Mesenchymal stem cell (in vitro differentiated cells and primary cell): ENCODE measurements at regions not wholly inside any gene's neighbourhood (a gene's known extent, or its start where the extent isn't known, plus 50 kb on each side); places are given as distances from the start of the nearest gene placed in this dataset.
"Not testable (repeated sequence)": the region's sequence is repeated elsewhere in the genome, so short reads cannot be mapped to it uniquely, and the experiment has no call there.

Source experiments
- DNase-seq: peaks from one replicate; pipeline ENCODE4 v3.0.0-alpha.2; 2013
- H2AFZ ChIP-seq: one replicate; pipeline ENCODE4 v1.6.1; 2013; ENCODE audit warnings: low read depth, mild to moderate bottlenecking, control low read depth, inconsistent platforms, low read length, moderate library complexity
- H2AK5ac ChIP-seq: 2 replicates; pipeline ENCODE4 v1.6.1; 2013; ENCODE audit warnings: low read length, moderate library complexity, mild to moderate bottlenecking, inconsistent platforms; ENCODE audit not compliant: severe bottlenecking
- H2BK120ac ChIP-seq: one replicate; pipeline ENCODE4 v1.6.1; 2013; ENCODE audit warnings: low read depth, mild to moderate bottlenecking, inconsistent platforms, low read length, moderate library complexity
- H2BK12ac ChIP-seq, 2 experiments: one replicate each; pipeline ENCODE4 v1.6.1; 2013; ENCODE audit warnings: inconsistent platforms in 2 of 2, low read length in 2 of 2, mild to moderate bottlenecking in 2 of 2, moderate library complexity in 2 of 2, control low read depth in 1 of 2
- H2BK15ac ChIP-seq: one replicate; pipeline ENCODE4 v1.6.1; 2013; ENCODE audit warnings: mild to moderate bottlenecking, low read depth, inconsistent platforms; ENCODE audit not compliant: poor library complexity, severe bottlenecking
- H2BK5ac ChIP-seq: 2 replicates; pipeline ENCODE4 v1.6.1; 2013; ENCODE audit warnings: low read depth, mild to moderate bottlenecking, low read length, control low read depth, inconsistent platforms; ENCODE audit not compliant: poor library complexity, severe bottlenecking
- H3K14ac ChIP-seq, 2 experiments: one replicate each; pipeline ENCODE4 v1.6.1; 2013; ENCODE audit warnings: inconsistent platforms in 2 of 2, low read length in 2 of 2, control low read depth in 1 of 2, mild to moderate bottlenecking in 1 of 2, moderate library complexity in 1 of 2
- H3K18ac ChIP-seq, 2 experiments: one replicate each; pipeline ENCODE4 v1.6.1; 2013; ENCODE audit warnings: inconsistent platforms in 2 of 2, low read length in 2 of 2, control low read depth in 1 of 2, low read depth in 1 of 2, mild to moderate bottlenecking in 1 of 2
- H3K23ac ChIP-seq, 2 experiments: one replicate each; pipeline ENCODE4 v1.6.1; 2013; ENCODE audit warnings: inconsistent platforms in 2 of 2, low read length in 2 of 2, mild to moderate bottlenecking in 2 of 2, moderate library complexity in 2 of 2, control low read depth in 1 of 2
- H3K27ac ChIP-seq: 2 replicates; pipeline ENCODE4 v1.5.1; 2013; ENCODE audit warnings: mild to moderate bottlenecking, moderate library complexity, low read length, control low read depth, inconsistent platforms; ENCODE audit not compliant: poor library complexity, severe bottlenecking
- H3K27me3 ChIP-seq, 2 experiments: 2 replicates each; pipeline versions ENCODE4 v1.6.1 to v1.7.0; 2013; ENCODE audit warnings: low read length in 2 of 2, mild to moderate bottlenecking in 2 of 2, moderate library complexity in 2 of 2, control low read depth in 1 of 2, inconsistent platforms in 1 of 2; ENCODE audit not compliant: control insufficient read depth in 1 of 2, insufficient read depth in 1 of 2
- H3K36me3 ChIP-seq, 2 experiments: 2 replicates each; pipeline versions ENCODE4 v1.6.1 to v1.7.0; 2013; ENCODE audit warnings: low read length in 2 of 2, control low read depth in 1 of 2, inconsistent platforms in 1 of 2, low read depth in 1 of 2, mild to moderate bottlenecking in 1 of 2; ENCODE audit not compliant: insufficient read depth in 2 of 2, control insufficient read depth in 1 of 2
- H3K4ac ChIP-seq, 2 experiments: one replicate each; pipeline ENCODE4 v1.6.1; 2013; ENCODE audit warnings: inconsistent platforms in 2 of 2, low read length in 2 of 2, mild to moderate bottlenecking in 2 of 2, moderate library complexity in 2 of 2, control low read depth in 1 of 2, low read depth in 1 of 2
- H3K4me1 ChIP-seq: 2 replicates; pipeline ENCODE4 v1.6.1; 2013; ENCODE audit warnings: low read depth, low read length, control low read depth; ENCODE audit not compliant: control insufficient read depth, insufficient read depth
- H3K4me2 ChIP-seq: 2 replicates; pipeline ENCODE4 v1.6.1; 2013; ENCODE audit warnings: low read length, mild to moderate bottlenecking, inconsistent platforms; ENCODE audit not compliant: poor library complexity, severe bottlenecking
- H3K4me3 ChIP-seq, 2 experiments: 2 replicates each; pipeline versions ENCODE4 v1.5.1 to v1.7.0; 2013; ENCODE audit warnings: low read length in 2 of 2, mild to moderate bottlenecking in 2 of 2, control low read depth in 1 of 2, low read depth in 1 of 2; ENCODE audit not compliant: insufficient read depth in 1 of 2
- H3K79me1 ChIP-seq: replicated peaks from 2 replicates; pipeline ENCODE4 v1.6.1; 2013; ENCODE audit warnings: mild to moderate bottlenecking, control low read depth, low read length, inconsistent platforms; ENCODE audit not compliant: poor library complexity, severe bottlenecking
- H3K9ac ChIP-seq: 2 replicates; pipeline ENCODE4 v1.7.0; 2013; ENCODE audit warnings: mild to moderate bottlenecking, low read length, moderate library complexity
- H3K9me3 ChIP-seq: 2 replicates; pipeline ENCODE4 v1.7.0; 2013; ENCODE audit warnings: mild to moderate bottlenecking, low read length; ENCODE audit not compliant: control insufficient read depth
- H4K8ac ChIP-seq: one replicate; pipeline ENCODE4 v1.6.1; 2013; ENCODE audit warnings: inconsistent platforms, mild to moderate bottlenecking, low read length, moderate library complexity
- H4K91ac ChIP-seq: one replicate; pipeline ENCODE4 v1.6.1; 2013; ENCODE audit warnings: mild to moderate bottlenecking, low read length, inconsistent platforms
- WGBS: methylation state at CpG from one replicate; pipeline ENCODE4 v1.1.7; 2013; ENCODE audit warnings: mixed read lengths; 5-methylcytosine and 5-hydroxymethylcytosine counted together

DNA sequence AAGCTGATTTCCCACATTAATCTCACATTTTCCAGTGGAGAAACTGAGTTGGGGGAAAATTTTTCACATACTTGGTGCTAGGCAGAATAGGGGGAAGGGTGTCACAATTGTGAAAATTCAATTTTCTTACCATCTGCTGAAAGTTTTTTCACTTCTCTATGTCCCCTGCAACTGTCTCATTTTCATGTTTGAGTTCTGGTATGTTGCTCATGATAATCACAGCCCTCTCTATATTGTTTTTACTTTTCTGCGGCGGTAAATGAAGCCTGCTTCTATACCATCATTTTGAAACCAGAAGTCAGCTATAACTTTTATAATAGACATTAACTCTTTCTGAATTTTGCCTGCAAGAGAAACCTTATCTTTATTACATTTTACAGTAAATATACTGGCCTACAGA lies 1664.5 kb downstream of the EFNA5 start:
- no peaks in the 10 kb centered on the region for H3K4me1 ChIP-seq
- no peak overlapping the region for H4K8ac ChIP-seq
- no peak overlapping the region for H2BK5ac ChIP-seq
- no peak overlapping the region for H3K23ac ChIP-seq
- no peak overlapping the region for H3K9ac ChIP-seq
- no peak overlapping the region for H3K14ac ChIP-seq
- no peak overlapping the region for H3K4me3 ChIP-seq
- H3K79me1 ChIP-seq = no peaks in the 10 kb centered on the region
- 100% methylated on average over 2 of the region's 2 CpGs for WGBS
- no peak for DNase-seq
- H2AK5ac ChIP-seq = no peak overlapping the region
- no peak overlapping the region for H2BK120ac ChIP-seq
- no peak overlapping the region for H4K91ac ChIP-seq
- no peaks in the 10 kb centered on the region for H3K36me3 ChIP-seq
- H3K9me3 ChIP-seq = no peaks in the 10 kb centered on the region
- H2BK15ac ChIP-seq = no peak overlapping the region
- no peak overlapping the region for H3K4me2 ChIP-seq
- H3K27me3 ChIP-seq = no peaks in the 10 kb centered on the region
- H2BK12ac ChIP-seq = peak overlapping the region in 1 of 2 experiments; percentile 39
- H3K4ac ChIP-seq = no peak overlapping the region
- H3K27ac ChIP-seq = no peak overlapping the region
- H2AFZ ChIP-seq = no peak overlapping the region
- no peak overlapping the region for H3K18ac ChIP-seq

DNA sequence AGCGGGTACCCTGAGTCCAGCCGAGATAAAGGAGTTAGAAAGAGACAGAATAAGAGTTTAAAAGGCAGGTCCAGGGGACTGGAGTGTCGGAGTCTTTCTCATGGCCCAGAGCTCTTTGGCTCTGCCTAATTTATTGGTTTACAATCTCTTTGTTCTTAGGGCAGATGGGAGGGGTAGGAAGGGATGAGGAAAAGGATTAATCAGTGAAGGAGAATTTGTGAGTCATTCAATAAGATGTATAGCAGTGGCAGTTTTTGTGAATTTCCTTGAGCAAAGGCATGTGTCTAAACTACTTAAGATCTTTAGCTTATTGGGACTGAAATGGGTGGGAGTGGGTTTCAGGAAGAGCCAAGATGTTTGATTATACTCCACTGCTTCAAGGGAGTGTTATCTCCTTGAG lies 1671.7 kb downstream of the EFNA5 start:
- not testable (repeated sequence) for H2BK5ac ChIP-seq, H3K27me3 ChIP-seq, H4K8ac ChIP-seq, H2AFZ ChIP-seq, H3K4me2 ChIP-seq, H3K36me3 ChIP-seq, H3K4me3 ChIP-seq, H2BK12ac ChIP-seq, H3K4ac ChIP-seq, H2BK120ac ChIP-seq, H2BK15ac ChIP-seq, H3K9me3 ChIP-seq, H4K91ac ChIP-seq, DNase-seq, H3K18ac ChIP-seq, H3K9ac ChIP-seq, H3K23ac ChIP-seq, H3K4me1 ChIP-seq, H3K27ac ChIP-seq, H3K14ac ChIP-seq, H2AK5ac ChIP-seq, H3K79me1 ChIP-seq
- WGBS = 66% methylated on average over 3 of the region's 3 CpGs

DNA sequence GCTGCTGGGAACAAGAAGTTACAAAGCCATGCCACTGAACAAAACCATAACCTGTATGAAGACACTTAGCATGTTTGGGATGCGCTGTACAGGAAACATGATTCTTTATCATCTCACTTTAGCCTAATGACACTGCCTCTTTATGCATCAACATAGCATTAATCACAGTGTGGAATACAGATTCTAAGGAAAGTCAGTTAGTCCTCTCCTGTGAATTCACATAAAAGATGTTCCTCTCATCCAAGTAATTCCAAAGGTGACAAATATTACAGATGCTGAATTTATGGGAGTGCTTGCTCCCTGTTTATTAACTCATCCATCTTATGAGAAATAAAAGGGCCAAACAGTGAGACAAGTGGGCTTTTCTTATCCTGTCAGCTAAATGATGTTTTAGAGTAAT lies 1677.7 kb downstream of the EFNA5 start:
- Histone ChIP-seq H3K27me3 (no peaks in the 10 kb centered on the region), H2BK5ac (no peak overlapping the region), H3K9ac (no peak overlapping the region), H3K79me1 (no peaks in the 10 kb centered on the region), H3K9me3 (no peaks in the 10 kb centered on the region), H3K4me1 (no peaks in the 10 kb centered on the region), H4K91ac (no peak overlapping the region), H2BK12ac (no peak overlapping the region), H2AK5ac (no peak overlapping the region), H2BK15ac (no peak overlapping the region), H2AFZ (no peak overlapping the region), H3K14ac (no peak overlapping the region), H3K4me3 (no peak overlapping the region), H3K18ac (no peak overlapping the region), H4K8ac (no peak overlapping the region), H3K4ac (no peak overlapping the region), H3K23ac (no peak overlapping the region), H3K4me2 (no peak overlapping the region), H2BK120ac (no peak overlapping the region), H3K27ac (no peak overlapping the region), H3K36me3 (no peaks in the 10 kb centered on the region)
- 100% methylated on average over 1 of the region's 1 CpG for WGBS
- no peak for DNase-seq

DNA sequence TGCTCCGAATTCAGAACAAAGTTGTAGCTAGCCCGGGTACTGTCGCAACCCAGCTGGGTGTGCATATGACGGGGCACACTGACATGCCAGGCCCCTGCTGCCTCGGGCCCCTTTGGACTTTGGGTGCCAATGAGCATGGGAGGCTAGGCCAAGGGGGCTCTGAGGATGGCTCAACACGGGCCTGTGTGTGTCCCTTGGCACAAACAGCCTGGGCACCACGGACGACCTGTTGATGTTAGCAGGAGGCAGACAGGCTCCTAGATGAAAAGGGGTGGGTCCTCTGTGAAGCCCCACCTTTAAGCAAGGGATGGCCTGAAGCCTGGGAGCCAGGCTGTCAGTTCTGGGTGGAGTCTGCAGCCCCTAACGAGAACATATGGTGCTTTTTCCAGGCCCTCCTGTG lies 1688.2 kb downstream of the EFNA5 start:
- H2BK120ac ChIP-seq = no peak overlapping the region
- peak overlapping the region in 1 of 2 experiments; percentile 18 for H3K14ac ChIP-seq
- peak overlapping the region in 1 of 2 experiments; percentile 8 for H3K18ac ChIP-seq
- H3K36me3 ChIP-seq = peaks cover 0 to 3% of the 10 kb centered on the region in 2 experiments
- no peak overlapping the region for H2AK5ac ChIP-seq
- H4K91ac ChIP-seq = no peak overlapping the region
- no peak overlapping the region for H2BK12ac ChIP-seq
- no peak overlapping the region for H3K9ac ChIP-seq
- H3K4me1 ChIP-seq = no peaks in the 10 kb centered on the region
- 90% methylated on average over 9 of the region's 9 CpGs for WGBS
- no peak overlapping the region for H3K4ac ChIP-seq
- no peaks in the 10 kb centered on the region for H3K79me1 ChIP-seq
- no peak overlapping the region for H2BK5ac ChIP-seq
- H2AFZ ChIP-seq = no peak overlapping the region
- DNase-seq = no peak
- H3K27me3 ChIP-seq = no peaks in the 10 kb centered on the region
- H2BK15ac ChIP-seq = no peak overlapping the region
- H3K4me2 ChIP-seq = no peak overlapping the region
- H4K8ac ChIP-seq = no peak overlapping the region
- no peak overlapping the region for H3K27ac ChIP-seq
- no peaks in the 10 kb centered on the region for H3K9me3 ChIP-seq
- H3K4me3 ChIP-seq = no peak overlapping the region
- H3K23ac ChIP-seq = no peak overlapping the region
